Limb (tissue), 2 donors: ENCODE measurements at regions not wholly inside any gene's neighbourhood (a gene's known extent, or its start where the extent isn't known, plus 50 kb on each side); places are given as distances from the start of the nearest gene placed in this dataset.

Experiments
- DNase-seq, 2 donors: peaks; one replicate each; pipeline ENCODE4 v3.0.0-alpha.2; 2016; ENCODE audit errors: extremely low spot score in 2 of 2

DNA sequence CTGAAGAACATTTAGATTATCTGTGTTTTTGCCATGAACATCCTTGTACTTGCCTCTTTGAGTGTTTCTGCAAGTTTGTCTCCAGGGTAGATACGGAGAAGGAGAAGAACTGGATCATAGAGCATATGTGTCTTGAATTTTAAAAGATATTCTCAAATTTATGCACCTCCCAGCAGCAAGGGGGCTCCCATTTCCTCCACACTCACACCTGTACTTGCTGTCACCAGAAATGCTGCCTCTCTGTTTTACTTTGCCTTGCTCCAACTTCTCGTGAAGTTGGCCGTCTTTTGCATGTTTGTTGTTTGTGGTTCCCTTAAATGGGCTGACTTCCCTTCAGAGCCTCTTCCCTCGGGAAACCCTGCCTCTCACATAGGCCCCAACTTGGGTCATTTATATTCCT is 171.0 kb downstream of the TFAP2C start:
- DNase-seq: no peak

DNA sequence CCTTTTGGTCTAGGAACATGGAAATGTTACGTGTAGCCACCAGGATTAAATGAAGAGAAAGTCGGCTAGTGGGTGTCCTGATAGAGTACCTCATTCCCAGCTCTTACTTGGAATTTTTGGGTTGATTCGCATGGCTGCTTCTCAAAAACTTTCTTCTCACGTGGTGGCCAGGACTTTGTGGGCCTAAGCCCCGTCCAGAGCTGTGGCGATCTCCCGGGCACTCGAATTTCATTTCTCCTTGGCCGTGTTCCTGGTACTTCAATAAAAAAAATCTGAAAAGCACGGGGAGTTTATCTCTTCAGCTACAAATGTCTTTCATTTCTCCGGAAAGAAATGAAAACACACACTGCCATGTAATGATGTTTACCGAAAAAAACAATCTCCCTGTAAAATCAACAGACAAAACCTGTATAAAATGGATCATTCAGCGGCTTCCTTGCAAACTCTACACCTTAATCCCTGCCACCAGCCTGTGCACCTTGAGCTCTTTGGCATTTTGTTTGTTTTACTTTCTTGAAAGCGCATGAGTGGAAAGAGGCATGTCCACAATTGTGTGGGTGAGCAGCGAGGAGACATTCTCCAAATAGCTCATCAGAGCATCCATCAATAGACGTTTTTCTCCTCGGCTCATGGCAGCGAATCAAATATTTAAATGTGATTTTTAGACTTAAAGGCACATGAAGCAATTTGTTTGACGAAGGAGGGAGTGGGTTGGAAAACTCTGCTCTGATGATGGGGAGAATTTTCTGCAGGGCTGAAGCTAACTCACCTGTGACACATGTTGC is 173.1 kb downstream of the TFAP2C start:
- no peak for DNase-seq

DNA sequence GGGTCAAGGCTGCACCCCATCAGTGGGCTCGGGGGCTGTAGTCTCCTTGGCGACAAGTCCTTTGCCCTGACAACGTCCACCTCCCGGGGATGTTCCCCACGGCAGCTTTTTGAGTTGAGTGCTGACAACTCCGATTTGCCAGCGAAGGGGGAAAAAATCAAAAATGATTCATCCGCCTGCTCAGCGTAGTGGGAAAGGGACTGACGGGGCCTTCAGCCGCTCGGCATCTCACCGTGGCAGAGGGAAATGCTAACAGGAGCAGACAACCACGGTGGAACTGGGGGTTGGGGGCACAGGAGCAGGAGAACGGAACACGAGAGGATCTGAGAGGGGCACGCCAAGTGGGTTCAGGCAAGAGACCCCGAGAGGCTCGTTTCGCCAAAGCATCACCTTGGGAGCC is 173.7 kb downstream of the TFAP2C start:
- DNase-seq: no peak

DNA sequence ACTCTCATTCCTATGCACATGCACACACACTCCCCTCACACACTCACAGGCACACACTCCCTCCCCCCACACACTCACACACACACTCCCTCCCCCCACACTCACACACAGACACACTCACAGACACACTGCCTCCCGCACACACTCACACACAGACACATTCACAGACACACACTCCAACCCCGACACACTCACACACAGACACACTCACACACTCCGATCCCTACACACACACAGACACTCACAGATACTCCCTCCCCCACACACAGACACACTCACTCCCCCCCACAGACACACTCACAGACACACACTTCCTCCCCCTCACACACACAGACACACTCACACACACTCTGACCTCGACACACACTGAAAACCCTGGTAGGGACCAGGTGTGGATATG is 176.2 kb downstream of the TFAP2C start:
- DNase-seq: no peak

DNA sequence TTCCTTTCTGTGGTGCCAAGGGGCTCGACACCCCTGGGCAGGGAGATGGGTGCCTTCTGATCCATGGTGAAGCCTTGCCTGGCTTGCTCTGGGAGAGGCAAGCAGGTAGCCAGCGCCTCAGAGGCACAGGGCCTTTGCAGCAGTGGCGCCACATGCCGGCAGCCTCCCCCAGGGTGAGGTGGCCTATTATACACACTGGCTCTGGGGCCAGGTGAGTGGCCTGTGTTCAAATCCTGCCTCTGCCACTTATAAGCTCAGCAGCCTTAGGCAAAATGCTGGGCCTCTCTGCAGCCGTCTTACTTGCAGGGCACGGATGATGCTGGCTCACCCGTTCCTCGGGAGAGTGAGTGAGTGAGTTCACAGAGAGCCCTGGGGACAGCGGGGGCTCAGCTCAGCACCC is 176.9 kb downstream of the TFAP2C start:
- DNase-seq: no peak

DNA sequence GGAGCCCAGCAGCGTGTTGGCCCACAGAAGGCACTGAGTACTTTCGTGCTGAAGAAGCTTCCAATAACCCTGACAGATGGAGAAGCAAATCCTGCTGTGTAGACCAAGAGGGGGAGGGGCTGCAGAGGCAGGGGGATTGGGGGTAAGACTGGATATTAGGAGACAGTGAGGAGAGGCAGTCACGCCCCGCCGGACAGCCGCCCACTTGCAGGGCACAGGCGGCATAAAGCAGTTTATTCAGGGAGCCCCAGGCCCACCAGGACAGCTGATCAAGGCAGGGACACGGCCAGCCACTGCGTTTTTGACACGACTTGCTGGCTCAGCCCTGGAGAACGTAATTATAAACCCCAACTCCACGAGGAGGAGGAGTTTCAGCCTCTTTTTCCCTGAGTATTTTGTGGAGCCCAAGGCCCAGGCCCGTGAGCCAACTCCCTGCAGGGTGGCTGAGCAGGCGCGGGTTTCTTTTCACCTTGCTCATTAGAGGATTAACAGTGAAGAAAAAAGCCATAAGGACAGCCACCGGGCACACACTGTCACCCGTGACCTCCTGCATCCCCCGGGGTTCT is 177.9 kb downstream of the TFAP2C start:
- no peak for DNase-seq

DNA sequence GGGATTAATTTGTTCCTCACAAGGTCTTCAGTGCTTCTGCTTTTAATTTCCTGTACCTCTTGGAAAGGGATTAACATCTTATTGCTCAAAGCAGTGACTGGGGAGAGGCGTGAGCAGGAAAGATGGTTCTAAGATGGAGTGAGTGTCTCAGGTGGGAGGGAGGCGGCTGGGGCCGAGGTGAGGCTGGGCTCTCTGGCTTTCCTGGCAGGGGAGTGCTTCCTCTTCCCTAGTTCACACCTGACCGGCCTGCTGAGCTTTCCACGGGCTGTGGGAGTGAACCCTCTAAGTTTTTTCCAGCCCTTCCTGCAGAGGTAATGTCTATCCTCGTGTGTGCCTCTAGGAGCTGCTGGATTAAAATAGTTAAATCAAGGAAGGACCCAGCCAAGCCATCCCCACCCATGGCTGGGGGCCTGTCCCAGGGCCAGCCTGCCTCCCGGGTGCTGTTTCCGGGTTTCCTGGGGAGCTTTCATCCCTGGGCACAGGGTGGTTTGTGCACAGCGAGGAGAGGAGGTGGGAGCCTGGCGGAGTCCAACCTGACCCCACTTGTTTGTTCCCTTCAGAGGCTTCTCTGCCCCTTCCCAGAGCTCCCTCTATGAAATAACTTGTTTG is 179.1 kb downstream of the TFAP2C start:
- DNase-seq: no peak

DNA sequence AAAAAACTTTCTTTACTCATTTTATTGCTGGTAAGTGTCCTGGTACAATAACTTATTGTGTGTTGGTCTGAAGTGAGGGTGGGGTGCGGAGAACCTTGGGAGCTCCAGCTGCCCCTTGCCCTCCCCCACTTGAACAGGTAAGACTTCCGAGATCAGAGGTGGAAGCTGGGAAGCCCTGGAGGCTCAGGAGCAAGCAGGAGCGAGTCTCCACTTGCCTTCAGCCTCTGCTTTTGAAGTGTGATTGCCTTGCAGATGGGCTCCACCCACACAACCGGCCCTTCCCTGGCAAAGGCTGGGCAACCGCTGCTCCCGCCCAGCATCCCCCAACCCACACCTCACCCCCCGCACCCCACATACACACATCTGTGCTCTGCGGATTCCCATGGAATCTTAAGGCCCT is 179.6 kb downstream of the TFAP2C start:
- DNase-seq: no peak

DNA sequence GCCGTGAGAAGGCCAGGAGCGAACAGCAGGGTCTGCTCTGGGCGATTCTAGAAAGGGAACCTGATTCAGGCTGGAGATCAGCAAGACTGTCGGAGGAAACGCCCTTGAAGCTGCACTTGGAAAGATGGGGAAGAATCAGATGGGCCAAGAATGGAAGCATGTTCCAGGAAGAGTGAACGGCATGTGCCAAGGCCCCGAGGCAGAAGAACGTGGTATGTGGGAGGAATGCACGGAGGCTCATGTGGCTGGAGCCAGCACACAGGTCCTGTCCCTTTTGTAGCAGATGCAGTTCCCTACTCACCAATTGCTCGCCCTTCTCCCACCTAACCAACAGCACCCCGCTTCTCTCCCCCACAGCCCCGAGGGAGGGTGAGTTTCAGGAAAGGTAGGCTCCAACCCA is 180.6 kb downstream of the TFAP2C start:
- no peak for DNase-seq

DNA sequence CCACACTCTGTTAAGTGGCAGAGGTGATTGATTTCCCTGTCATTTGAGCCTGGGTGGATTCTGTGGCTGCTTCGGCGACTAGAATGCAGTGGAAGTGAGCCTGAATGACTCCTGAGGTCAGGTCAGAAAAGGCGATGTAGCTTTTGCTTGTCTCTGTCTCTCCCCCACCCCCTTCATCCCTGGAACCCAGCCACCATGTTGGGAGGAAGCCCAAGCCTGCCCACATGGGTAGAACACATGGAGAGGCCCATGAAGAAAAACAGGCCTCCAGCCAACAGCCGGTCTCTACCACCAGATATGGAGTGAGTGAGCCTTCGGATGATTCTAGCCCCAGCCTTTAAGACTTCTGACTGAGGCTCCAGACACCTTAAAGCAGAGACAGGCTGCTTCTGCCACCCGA is 181.0 kb downstream of the TFAP2C start:
- no peak for DNase-seq

DNA sequence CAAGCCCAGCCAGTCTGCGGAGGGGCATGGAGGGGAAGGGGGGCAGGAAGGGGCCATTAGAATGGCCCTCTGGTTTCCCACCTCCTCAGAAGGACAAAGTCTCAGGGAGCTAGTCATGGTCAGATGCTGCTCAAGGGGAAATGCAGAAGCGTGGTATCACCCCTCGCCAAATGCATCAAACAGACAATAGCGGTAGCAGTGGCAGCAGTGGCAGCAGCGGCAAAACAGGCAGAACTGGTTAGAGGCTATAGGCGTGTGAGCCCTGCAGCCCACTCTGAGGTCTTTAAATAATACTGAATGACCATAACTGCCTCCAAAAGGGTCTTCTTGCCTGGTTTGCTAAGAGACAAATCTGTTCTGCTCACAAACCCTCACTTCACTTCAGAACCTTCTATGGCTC is 186.7 kb downstream of the TFAP2C start:
- DNase-seq: no peak

DNA sequence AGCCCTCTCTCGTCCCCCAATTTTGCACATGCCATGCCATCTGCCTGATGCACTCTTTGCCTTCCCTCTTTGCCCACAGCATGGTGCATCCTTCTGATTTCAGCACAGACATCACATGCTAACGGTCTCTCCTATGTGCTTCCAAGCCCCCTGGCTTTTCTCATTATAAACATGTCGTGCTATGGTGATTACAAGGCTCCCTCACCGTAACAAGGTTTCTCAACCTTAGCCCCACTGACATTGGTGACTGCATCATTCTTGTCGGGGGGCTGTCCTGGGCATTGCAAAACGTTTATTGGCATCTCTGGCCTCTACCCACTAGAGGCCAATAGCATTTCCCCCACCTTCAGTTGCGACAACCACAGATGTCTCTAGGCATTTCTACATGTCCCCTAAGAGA is 187.2 kb downstream of the TFAP2C start:
- no peak for DNase-seq

DNA sequence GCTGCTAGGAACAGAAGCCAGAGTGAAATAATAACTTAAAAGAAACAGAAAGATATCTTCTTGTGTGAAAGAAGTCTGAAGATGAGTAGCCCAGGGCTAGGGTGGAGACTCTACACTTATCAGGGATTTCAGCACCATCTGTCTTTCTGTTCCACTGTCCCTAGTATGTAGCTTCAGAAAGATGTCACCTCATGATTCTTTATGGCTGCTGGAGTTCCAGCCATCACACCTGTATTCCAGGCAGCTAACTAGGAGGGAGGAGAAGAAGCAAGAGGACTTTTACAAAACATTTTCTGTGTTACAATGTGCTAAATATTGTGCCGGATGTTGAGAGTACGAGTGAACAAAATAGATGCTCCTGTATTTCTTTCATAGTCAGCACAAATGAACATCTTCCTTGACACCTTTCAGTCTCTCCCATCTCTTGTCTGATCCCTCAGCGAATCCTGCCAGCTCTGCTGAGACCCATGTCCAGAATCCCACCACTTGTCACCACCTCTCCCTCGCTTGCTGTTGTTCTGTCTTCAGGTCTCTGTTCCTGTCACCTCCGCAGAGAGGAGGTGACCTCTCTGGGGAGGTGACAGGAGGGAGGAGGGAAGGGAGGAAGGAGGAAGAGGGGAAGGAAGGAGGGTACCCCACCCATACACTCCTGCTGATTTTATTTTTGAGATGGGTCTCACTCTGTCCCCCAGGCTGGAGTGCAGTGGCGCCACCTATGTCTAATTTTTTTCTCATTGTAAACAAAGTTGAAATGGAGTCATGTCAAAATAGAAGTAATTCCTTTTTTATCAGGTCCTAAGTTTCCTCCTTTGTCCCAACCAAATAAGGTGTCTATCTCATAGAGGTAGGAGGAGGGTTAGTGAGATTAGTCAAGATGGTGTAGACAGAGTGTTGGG is 188.9 kb downstream of the TFAP2C start:
- no peak for DNase-seq

DNA sequence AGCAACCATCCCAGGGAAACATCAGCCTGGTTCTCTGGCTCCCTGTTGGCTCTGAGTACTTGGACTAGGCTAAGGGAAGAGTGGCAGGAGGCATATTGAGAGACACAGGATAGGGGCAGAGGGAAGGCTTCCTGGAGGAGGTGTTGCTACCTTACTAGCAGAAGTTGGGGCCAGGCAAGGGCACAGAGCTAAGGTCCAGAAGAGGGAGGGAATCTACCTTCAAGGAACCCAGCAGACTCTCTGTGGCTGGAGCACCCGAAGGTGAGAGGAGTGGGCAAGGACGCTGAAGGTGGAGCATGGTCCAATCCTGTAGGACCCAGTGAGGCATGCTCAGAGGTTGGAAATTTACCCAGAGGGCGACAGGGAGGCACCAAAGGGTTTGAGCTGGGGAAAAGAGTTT is 191.9 kb downstream of the TFAP2C start:
- no peak for DNase-seq

DNA sequence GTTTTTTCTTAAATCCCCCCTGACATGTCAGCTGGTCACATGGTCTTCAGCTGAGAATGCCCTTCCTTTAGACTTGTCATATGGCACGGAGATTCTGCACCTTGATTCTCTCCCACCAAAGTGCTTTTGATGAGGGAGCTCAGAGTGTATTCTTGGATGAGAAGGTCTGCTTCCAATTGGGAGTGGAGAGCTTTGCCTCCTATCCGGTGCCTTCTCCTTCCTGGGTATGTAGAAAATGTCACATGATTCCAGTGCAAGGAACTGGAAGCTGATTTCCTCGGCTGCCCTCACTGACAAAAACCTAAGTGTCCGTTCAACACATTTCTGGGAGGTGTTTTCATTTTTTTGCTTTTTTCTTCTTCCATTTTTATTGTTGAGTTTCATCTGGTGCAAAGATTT is 197.2 kb downstream of the TFAP2C start:
- DNase-seq: no peak

DNA sequence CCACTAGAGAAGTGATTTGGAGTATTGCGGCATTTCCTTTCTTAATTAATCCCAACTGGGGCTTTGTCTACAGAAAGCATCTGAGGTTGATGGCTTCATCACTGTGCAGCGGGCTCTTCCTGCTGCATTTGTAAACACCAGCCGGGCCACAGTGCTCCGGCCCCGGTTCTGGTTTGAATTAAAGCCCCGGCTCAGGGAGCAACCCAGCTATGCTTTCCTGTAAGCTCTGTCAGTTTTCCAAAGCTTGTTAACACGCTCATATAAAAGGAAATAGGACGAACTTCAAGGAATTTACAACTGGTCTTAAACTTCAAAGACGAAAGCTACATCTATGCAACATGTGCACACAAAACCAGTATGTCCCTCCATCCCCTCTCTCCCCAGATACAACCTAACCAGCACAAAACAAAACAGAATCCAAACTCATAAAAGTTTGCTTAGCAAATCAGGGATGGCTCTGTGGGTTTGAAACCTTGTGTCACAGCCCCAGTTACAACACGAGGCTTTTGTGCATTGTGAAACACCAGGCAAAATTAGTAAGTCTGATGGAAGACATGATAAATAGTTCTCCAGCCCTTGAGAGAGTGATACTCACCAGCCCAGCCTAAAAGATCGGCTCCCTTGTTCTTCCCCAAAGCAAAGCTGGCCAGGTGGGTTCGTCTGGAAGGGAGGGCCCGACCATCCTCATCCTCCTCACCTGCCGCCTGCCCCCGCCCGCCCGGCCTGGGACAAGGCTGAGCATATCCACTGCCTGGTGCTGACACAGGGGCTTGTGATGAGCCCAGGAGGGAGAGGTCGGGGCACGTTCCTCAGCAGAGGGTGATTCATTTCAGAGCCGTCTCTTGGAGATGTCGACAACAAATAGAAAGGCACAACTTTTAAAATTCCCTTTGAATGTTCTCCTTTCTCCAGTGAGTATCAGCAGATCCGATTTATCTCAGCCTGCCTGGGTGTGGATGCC is 197.9 kb downstream of the TFAP2C start:
- peak in 1 of 2 donors; percentile 36 for DNase-seq

DNA sequence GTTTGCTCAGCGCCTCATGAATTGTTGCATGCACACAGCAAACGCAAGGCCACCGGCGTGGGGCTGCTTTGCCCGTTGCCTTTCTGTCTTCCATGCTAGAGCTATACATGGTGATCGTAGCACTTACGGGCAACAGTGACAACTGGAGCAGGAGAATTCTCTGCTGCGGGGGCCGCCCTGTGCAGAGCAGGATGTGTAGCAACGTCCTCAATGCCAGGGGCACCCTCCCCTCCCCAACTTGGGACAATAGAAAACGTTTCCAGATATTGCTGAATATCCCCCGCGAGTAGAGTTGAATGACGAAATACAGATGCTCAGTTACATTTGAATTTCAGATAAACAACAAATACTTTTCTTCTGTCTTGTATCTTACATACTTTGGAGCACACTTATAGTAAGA is 198.7 kb downstream of the TFAP2C start:
- no peak for DNase-seq

DNA sequence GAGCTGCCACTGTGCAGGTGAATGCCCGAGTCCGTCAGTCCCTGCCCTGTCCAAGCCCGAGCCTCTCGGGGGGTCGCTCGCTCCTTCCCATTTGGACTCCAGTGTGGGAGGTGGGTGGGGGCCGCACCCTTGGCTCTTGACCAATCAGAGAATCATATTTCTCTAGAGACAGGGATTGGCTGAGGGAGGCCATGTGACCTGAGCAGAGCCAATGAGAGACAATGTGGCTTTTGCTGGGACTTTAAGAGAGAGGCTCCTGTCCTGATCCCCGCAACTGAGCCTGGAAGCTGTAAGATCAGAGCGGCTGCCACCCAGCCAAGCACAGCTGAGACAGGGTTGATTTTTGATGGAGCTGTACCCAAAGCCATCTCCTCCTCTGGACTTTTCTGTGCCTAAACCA is 199.3 kb downstream of the TFAP2C start:
- DNase-seq: no peak

DNA sequence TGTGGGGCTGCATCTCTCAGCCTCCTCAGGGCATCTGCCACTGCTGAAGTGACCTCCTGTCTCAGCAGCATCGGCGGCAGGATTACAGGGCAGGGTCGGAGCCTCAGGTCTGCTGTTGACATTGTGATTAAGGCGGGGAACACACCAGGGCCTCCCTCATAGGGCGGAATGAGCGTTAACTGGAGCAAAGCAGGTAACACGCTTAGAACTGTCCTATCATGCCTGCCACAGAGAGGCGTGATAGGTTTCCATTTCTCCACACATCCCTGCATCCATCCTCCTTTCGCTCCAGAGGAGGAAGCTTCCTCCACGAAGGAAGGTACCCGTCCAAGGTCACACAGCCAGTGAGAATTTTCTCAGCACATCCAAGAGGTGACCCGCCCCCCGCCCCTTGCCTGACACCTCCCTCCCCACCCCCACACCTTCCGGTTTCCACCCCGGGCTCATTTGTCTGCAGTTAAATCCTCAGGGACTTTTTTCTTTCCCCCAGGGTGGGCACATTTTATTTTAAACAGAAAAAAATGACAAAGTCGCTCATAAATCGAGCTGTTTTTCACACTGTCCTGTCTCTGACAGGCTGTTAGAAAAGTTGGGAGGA is 200.8 kb downstream of the TFAP2C start:
- DNase-seq: no peak

DNA sequence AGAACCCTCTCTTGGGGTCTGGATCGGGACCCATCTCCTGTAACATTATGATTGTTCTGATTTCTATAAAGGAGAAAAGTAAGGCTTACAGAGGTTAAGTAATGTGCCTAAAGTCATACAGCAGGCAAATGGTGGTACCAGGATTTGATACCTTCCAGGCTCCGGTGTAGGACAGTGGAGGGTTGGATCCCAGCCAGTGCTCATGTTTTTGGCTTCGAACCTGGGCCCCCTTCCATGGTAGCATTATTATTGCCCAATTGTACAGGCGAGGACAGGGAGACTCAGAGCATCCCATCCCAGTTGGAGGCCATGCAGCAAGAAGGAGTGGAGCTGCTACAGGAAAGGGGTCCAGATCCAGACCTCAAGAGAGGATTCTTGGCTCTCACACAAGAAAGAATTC is 202.7 kb downstream of the TFAP2C start:
- no peak for DNase-seq

DNA sequence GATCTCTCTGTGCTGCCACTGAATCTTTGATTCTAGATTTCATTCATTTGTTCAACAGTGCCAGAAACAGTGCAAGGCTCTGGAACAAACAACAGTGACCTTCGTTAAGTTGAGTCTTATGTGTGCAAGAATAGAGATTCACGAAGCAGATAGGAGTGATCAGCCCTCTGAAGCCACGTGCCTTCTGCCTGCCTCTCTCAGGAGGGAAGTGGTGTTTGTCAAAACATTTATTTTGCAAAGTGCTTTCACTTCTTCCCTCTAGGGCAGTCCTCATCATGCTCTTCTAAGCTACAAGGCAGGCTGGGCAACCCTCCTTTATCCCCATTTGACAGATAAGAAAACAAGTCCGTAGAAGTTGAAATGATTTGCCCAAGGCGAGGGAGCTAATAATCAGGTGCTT is 204.3 kb downstream of the TFAP2C start:
- DNase-seq: no peak
